ENCODE measurements at regions not wholly inside any gene's neighbourhood (a gene's known extent, or its start where the extent isn't known, plus 50 kb on each side); places are given as distances from the start of the nearest gene placed in this dataset.

GRCh38 chr1:41977326-41977725, 58.6 kb upstream of the HIVEP3 start:
- TF ChIP-seq CTCF (conservative IDR thresholded peaks at IDR 0.05; ENCODE audit: low read depth, low read length) (no peak), EZH2 (IDR thresholded peaks at IDR 0.05; ENCODE audit: borderline replicate concordance, low read depth, low read length, poor library complexity, severe bottlenecking) (no peak)
